ENCODE measurements at regions not wholly inside any gene's neighbourhood (a gene's known extent, or its start where the extent isn't known, plus 50 kb on each side); places are given as distances from the start of the nearest gene placed in this dataset.

- no peak for DNase-seq
Measured at GRCh38 chr4:123940604-123941003, 544.0 kb downstream of the SPRY1 start.

GRCh38 chr4:123941306-123941705 is 544.7 kb downstream of the SPRY1 start:
- TF ChIP-seq POLR2A (IDR thresholded peaks at IDR 0.05; ENCODE audit: low read length): no peak
- no peak for TF ChIP-seq GATA1 (IDR thresholded peaks at IDR 0.05; ENCODE audit: low read depth, low read length)
- DNase-seq: no peak

More at GRCh38 chr4:123940604-123941003, 544.0 kb downstream of the SPRY1 start:
- TF ChIP-seq POLR2A (IDR thresholded peaks at IDR 0.05; ENCODE audit: low read length) (no peak), GATA1 (IDR thresholded peaks at IDR 0.05; ENCODE audit: low read depth, low read length) (no peak)

- DNase-seq: no peak
- TF ChIP-seq GATA1 (IDR thresholded peaks at IDR 0.05; ENCODE audit: low read depth, low read length) (no peak), POLR2A (IDR thresholded peaks at IDR 0.05; ENCODE audit: low read length) (no peak)
Measured at GRCh38 chr4:123943976-123944375, 547.4 kb downstream of the SPRY1 start.

GRCh38 chr4:123945301-123945700 is 548.7 kb downstream of the SPRY1 start:
- TF ChIP-seq POLR2A (IDR thresholded peaks at IDR 0.05; ENCODE audit: low read length): no peak
- DNase-seq: no peak

GRCh38 chr4:123950530-123950929 is 553.9 kb downstream of the SPRY1 start:
- no peak for DNase-seq
- TF ChIP-seq POLR2A (IDR thresholded peaks at IDR 0.05; ENCODE audit: low read length): no peak
- no peak for TF ChIP-seq GATA1 (IDR thresholded peaks at IDR 0.05; ENCODE audit: low read depth, low read length)

GRCh38 chr4:123952530-123953274 is 556.1 kb downstream of the SPRY1 start:
- no peak for TF ChIP-seq POLR2A (IDR thresholded peaks at IDR 0.05; ENCODE audit: low read length)
- no peak for TF ChIP-seq GATA1 (IDR thresholded peaks at IDR 0.05; ENCODE audit: low read depth, low read length)
- no peak for DNase-seq

- no peak for TF ChIP-seq GATA1 (IDR thresholded peaks at IDR 0.05; ENCODE audit: low read depth, low read length)
- no peak for TF ChIP-seq POLR2A (IDR thresholded peaks at IDR 0.05; ENCODE audit: low read length)
- no peak for DNase-seq
Measured at GRCh38 chr4:123953566-123953965, 557.0 kb downstream of the SPRY1 start.

- DNase-seq: no peak
- TF ChIP-seq GATA1 (IDR thresholded peaks at IDR 0.05; ENCODE audit: low read depth, low read length): no peak
- no peak for TF ChIP-seq POLR2A (IDR thresholded peaks at IDR 0.05; ENCODE audit: low read length)
Measured at GRCh38 chr4:123954220-123954619, 557.6 kb downstream of the SPRY1 start.

GRCh38 chr4:123955167-123955800 is 558.7 kb downstream of the SPRY1 start:
- no peak for TF ChIP-seq POLR2A (IDR thresholded peaks at IDR 0.05; ENCODE audit: low read length)
- no peak for TF ChIP-seq GATA1 (IDR thresholded peaks at IDR 0.05; ENCODE audit: low read depth, low read length)
- DNase-seq: no peak

- TF ChIP-seq POLR2A (IDR thresholded peaks at IDR 0.05; ENCODE audit: low read length) (no peak), GATA1 (IDR thresholded peaks at IDR 0.05; ENCODE audit: low read depth, low read length) (no peak)
- DNase-seq: no peak
Measured at GRCh38 chr4:123956204-123956603, 559.6 kb downstream of the SPRY1 start.

GRCh38 chr4:123966990-123967769 is 570.6 kb downstream of the SPRY1 start:
- TF ChIP-seq GATA1 (IDR thresholded peaks at IDR 0.05; ENCODE audit: low read depth, low read length): no peak
- TF ChIP-seq POLR2A (IDR thresholded peaks at IDR 0.05; ENCODE audit: low read length): no peak
- no peak for DNase-seq

GRCh38 chr4:123972031-123972430 is 575.4 kb downstream of the SPRY1 start:
- no peak for DNase-seq
- no peak for TF ChIP-seq POLR2A (IDR thresholded peaks at IDR 0.05; ENCODE audit: low read length)
- TF ChIP-seq GATA1 (IDR thresholded peaks at IDR 0.05; ENCODE audit: low read depth, low read length): no peak

GRCh38 chr4:123974386-123975149 is 578.0 kb downstream of the SPRY1 start:
- DNase-seq: no peak
- no peak for TF ChIP-seq GATA1 (IDR thresholded peaks at IDR 0.05; ENCODE audit: low read depth, low read length)
- no peak for TF ChIP-seq POLR2A (IDR thresholded peaks at IDR 0.05; ENCODE audit: low read length)

- DNase-seq: no peak
Measured at GRCh38 chr4:123976285-123976684, 579.7 kb downstream of the SPRY1 start.

More at GRCh38 chr4:123976285-123976684, 579.7 kb downstream of the SPRY1 start:
- TF ChIP-seq GATA1 (IDR thresholded peaks at IDR 0.05; ENCODE audit: low read depth, low read length) (no peak), POLR2A (IDR thresholded peaks at IDR 0.05; ENCODE audit: low read length) (no peak)

Measured in erythroblast (primary cell).